ENCODE measurements at regions not wholly inside any gene's neighbourhood (a gene's known extent, or its start where the extent isn't known, plus 50 kb on each side); places are given as distances from the start of the nearest gene placed in this dataset.
"Not testable (repeated sequence)": the region's sequence is repeated elsewhere in the genome, so short reads cannot be mapped to it uniquely, and the experiment has no call there.

- H3K27ac Mint-ChIP-seq (ENCODE audit: low read depth) = no peak overlapping the region
- peaks cover 15% of the 10 kb centered on the region for H3K4me1 Mint-ChIP-seq
- DNase-seq (ENCODE audit: low spot score in 2 of 2) (no peak), ATAC-seq (replicated peaks; ENCODE audit: extremely low read depth, poor library complexity, severe bottlenecking) (no peak)
- no peaks in the 10 kb centered on the region for H3K9me3 Mint-ChIP-seq
- no peak overlapping the region for H3K4me3 Mint-ChIP-seq
- no peaks in the 10 kb centered on the region for H3K27me3 Mint-ChIP-seq
- H3K36me3 Mint-ChIP-seq (ENCODE audit: insufficient read depth) = peaks cover 2% of the 10 kb centered on the region
Measured at GRCh38 chr13:50382511-50382910, 367.3 kb downstream of the KCNRG start.

DNA sequence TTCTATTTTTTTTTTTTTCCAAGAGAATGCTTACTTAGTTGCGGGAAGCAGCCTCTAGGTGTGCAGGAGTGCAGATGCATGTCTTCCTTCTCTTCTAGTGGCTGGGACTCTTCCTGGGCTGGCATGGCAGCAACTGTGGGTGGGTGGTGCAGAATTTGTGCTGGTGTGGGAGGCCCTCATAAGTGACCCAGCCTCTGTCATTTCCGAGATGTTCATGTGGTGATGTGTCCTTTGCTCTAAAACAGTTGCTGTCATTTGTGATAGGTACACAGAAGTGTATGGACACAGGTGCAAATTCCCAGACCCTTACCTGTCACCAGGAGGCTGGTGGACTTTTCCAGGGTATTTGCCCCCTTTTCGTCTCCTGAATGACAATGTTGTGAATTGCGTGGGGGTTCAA, 367.7 kb downstream of the KCNRG start:
- H3K27me3 Mint-ChIP-seq = no peaks in the 10 kb centered on the region
- no peak overlapping the region for H3K27ac Mint-ChIP-seq (ENCODE audit: low read depth)
- H3K4me1 Mint-ChIP-seq = peaks cover 15% of the 10 kb centered on the region
- no peak overlapping the region for H3K4me3 Mint-ChIP-seq
- no peaks in the 10 kb centered on the region for H3K9me3 Mint-ChIP-seq
- DNase-seq (ENCODE audit: low spot score in 2 of 2) = no peak
- ATAC-seq (replicated peaks; ENCODE audit: extremely low read depth, poor library complexity, severe bottlenecking) = no peak
- H3K36me3 Mint-ChIP-seq (ENCODE audit: insufficient read depth) = peaks cover 2% of the 10 kb centered on the region

- Mint-ChIP-seq H3K27ac (ENCODE audit: low read depth) (no peak overlapping the region), H3K4me3 (no peak overlapping the region), H3K27me3 (no peaks in the 10 kb centered on the region), H3K9me3 (no peaks in the 10 kb centered on the region), H3K4me1 (peaks cover 15% of the 10 kb centered on the region), H3K36me3 (ENCODE audit: insufficient read depth) (peaks cover 2% of the 10 kb centered on the region)
- ATAC-seq (replicated peaks; ENCODE audit: extremely low read depth, poor library complexity, severe bottlenecking) (no peak), DNase-seq (ENCODE audit: low spot score in 2 of 2) (no peak)
Measured at GRCh38 chr13:50384724-50385123, 369.5 kb downstream of the KCNRG start.

- peaks cover 2% of the 10 kb centered on the region for H3K36me3 Mint-ChIP-seq (ENCODE audit: insufficient read depth)
- H3K27ac Mint-ChIP-seq (ENCODE audit: low read depth) = no peak overlapping the region
- no peak for DNase-seq (ENCODE audit: low spot score in 2 of 2)
- no peak overlapping the region for H3K4me3 Mint-ChIP-seq
- H3K27me3 Mint-ChIP-seq = no peaks in the 10 kb centered on the region
- H3K9me3 Mint-ChIP-seq = no peaks in the 10 kb centered on the region
- ATAC-seq (replicated peaks; ENCODE audit: extremely low read depth, poor library complexity, severe bottlenecking) = no peak
- H3K4me1 Mint-ChIP-seq = peaks cover 15% of the 10 kb centered on the region
Measured at GRCh38 chr13:50386541-50387050, 371.4 kb downstream of the KCNRG start.

DNA sequence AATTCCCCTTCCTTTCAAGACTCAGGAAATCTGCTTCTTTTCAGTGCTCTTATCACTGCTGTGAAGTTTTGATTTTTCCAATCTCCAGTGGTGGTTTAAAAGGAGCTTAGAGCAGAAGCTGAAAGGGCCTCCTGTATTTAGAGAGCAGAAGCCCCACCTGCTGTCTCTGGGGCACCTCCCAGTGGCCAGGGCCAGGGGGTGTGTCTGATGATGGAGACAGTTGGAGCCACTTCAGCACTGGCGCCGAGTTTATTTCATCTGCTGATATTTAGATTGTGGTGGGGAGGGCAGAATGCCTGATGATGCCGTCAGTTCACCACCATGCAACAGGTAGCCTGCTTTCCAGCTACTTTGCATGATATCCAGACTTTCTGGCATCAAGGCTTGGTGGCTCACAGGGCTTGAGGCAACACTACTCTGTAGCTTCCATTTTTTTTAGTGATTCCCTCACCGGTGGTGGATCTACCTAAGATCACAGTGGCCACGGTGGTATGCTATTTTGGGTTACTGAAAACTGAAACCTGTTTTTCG, 371.9 kb downstream of the KCNRG start:
- peak; percentile 52 for ATAC-seq (replicated peaks; ENCODE audit: extremely low read depth, poor library complexity, severe bottlenecking)

DNA sequence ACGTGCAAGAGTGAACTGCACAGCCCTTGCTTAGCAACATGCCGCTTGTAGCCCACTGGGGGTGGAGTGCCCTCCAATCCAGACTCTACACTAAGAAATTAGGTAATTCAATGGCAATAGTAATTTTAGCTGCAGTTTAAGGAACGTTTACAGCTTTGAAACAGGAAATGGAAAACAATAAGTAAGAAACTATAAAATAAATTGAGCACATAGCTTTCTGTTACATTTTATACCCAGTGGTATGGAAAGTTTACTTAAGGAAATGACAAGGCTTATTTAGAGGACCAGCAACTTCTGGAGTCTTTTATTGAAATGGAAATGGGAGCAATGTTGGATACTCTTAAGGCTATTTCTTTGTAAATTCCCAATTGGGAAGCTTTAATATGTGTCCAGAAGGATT, 373.2 kb downstream of the KCNRG start:
- ATAC-seq (replicated peaks; ENCODE audit: extremely low read depth, poor library complexity, severe bottlenecking) = no peak
- H3K9me3 Mint-ChIP-seq = no peaks in the 10 kb centered on the region

More for the DNA sequence above, 371.9 kb downstream of the KCNRG start:
- H3K9me3 Mint-ChIP-seq = no peaks in the 10 kb centered on the region
- peak in 1 of 2 donors; percentile 11 for DNase-seq (ENCODE audit: low spot score in 2 of 2)
- peaks cover 2% of the 10 kb centered on the region for H3K36me3 Mint-ChIP-seq (ENCODE audit: insufficient read depth)
- no peak overlapping the region for H3K27ac Mint-ChIP-seq (ENCODE audit: low read depth)
- no peaks in the 10 kb centered on the region for H3K27me3 Mint-ChIP-seq
- H3K4me1 Mint-ChIP-seq = peaks cover 15% of the 10 kb centered on the region
- no peak overlapping the region for H3K4me3 Mint-ChIP-seq

GRCh38 chr13:50389726-50390125, 374.5 kb downstream of the KCNRG start:
- H3K4me1 Mint-ChIP-seq = peaks cover 6% of the 10 kb centered on the region
- H3K36me3 Mint-ChIP-seq (ENCODE audit: insufficient read depth) = no peaks in the 10 kb centered on the region

More for the DNA sequence above, 373.2 kb downstream of the KCNRG start:
- Mint-ChIP-seq H3K4me1 (peaks cover 15% of the 10 kb centered on the region), H3K27ac (ENCODE audit: low read depth) (no peak overlapping the region), H3K27me3 (no peaks in the 10 kb centered on the region), H3K36me3 (ENCODE audit: insufficient read depth) (peaks cover 2% of the 10 kb centered on the region), H3K4me3 (no peak overlapping the region)
- DNase-seq (ENCODE audit: low spot score in 2 of 2) = no peak

DNA sequence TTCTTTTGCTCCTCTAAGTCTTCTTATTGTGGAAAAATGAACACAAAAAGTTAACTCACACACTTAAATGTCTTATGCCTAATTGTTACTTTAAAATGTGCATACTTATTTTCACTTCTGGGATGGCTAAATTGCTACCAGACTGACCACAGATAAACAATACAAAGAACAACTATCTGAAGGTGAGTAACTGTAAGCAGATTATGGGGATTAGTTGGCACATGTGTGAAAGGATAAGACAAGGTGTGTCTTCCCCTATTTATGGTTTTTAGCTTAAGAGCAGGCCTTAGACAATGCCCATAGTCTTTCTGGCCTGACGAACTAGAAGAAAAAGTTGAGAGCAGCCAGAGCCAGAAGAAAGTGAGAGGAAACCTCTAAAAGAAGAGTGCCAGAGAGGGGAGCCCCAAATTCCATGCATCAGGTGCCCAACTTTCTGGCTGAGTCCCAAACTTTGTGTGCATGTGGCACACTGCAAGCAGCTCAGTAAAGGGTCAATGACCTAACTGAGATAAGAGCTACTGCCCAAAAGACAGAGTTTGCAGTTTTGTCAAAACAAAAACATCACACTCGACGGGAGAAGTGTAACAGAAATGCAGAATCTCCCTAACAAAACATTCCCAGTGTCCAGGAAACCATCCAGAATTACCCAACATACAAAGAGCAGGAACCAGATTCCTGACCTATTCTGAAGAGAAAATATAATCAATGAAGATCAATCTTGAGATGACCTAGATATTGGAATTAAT, 375.4 kb downstream of the KCNRG start:
- H3K27ac Mint-ChIP-seq (ENCODE audit: low read depth) = no peak overlapping the region
- H3K27me3 Mint-ChIP-seq = no peaks in the 10 kb centered on the region

More at GRCh38 chr13:50389726-50390125, 374.5 kb downstream of the KCNRG start:
- Mint-ChIP-seq H3K9me3 (no peaks in the 10 kb centered on the region), H3K4me3 (no peak overlapping the region), H3K27ac (ENCODE audit: low read depth) (no peak overlapping the region), H3K27me3 (no peaks in the 10 kb centered on the region)
- DNase-seq (ENCODE audit: low spot score in 2 of 2) = no peak
- ATAC-seq (replicated peaks; ENCODE audit: extremely low read depth, poor library complexity, severe bottlenecking) = no peak

DNA sequence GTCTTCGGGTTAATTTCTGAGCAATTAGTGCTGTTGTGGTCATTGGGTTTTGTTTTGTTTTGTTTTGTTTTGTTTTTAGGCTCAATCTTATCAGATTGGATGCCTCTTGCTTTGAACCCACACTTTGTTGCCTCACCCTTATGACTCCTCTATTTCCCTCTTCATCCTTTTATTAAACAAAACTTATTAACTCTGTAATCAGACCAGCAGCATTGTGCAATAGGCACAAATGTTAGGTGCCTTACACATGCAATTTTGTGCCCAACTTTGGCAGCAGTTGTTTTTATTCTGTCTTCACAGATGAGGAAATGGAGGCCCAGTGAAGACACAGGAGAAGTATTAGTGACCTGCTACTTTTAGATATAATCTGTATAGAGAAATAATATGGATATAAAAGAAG, 377.7 kb downstream of the KCNRG start:
- Mint-ChIP-seq H3K27me3 (no peaks in the 10 kb centered on the region), H3K36me3 (ENCODE audit: insufficient read depth) (no peaks in the 10 kb centered on the region), H3K9me3 (no peaks in the 10 kb centered on the region), H3K4me1 (no peaks in the 10 kb centered on the region), H3K27ac (ENCODE audit: low read depth) (no peak overlapping the region), H3K4me3 (no peak overlapping the region)
- no peak for DNase-seq (ENCODE audit: low spot score in 2 of 2)
- no peak for ATAC-seq (replicated peaks; ENCODE audit: extremely low read depth, poor library complexity, severe bottlenecking)

More for the DNA sequence above, 375.4 kb downstream of the KCNRG start:
- Mint-ChIP-seq H3K36me3 (ENCODE audit: insufficient read depth) (no peaks in the 10 kb centered on the region), H3K9me3 (no peaks in the 10 kb centered on the region), H3K4me1 (no peaks in the 10 kb centered on the region), H3K4me3 (no peak overlapping the region)
- DNase-seq (ENCODE audit: low spot score in 2 of 2) (no peak), ATAC-seq (replicated peaks; ENCODE audit: extremely low read depth, poor library complexity, severe bottlenecking) (no peak)

- Mint-ChIP-seq H3K27ac (ENCODE audit: low read depth) (no peak overlapping the region), H3K36me3 (ENCODE audit: insufficient read depth) (no peaks in the 10 kb centered on the region), H3K4me1 (no peaks in the 10 kb centered on the region), H3K27me3 (no peaks in the 10 kb centered on the region), H3K4me3 (no peak overlapping the region), H3K9me3 (no peaks in the 10 kb centered on the region)
- DNase-seq (ENCODE audit: low spot score in 2 of 2) = no peak
- no peak for ATAC-seq (replicated peaks; ENCODE audit: extremely low read depth, poor library complexity, severe bottlenecking)
Measured at GRCh38 chr13:50393628-50394027, 378.4 kb downstream of the KCNRG start.

DNA sequence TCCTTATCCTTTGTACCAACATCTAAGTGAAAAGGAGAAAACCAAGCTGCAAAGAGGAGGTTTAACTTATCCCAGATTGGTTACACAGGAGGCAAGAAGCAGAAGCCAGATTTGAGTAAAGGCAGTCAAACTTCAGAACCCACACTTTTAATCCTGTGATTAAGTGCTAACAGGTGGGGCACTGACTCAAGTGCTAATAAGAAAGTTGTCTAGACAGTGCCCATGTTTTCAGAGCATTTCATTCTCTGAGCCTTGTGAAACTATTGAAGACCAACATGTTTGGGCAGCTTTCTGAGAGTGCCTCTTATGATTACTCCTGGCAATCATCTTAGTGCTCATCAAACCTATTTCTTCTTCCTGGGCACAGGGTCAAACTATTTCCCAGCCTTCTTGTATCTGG, 380.8 kb downstream of the KCNRG start:
- DNase-seq (ENCODE audit: low spot score in 2 of 2) (no peak), ATAC-seq (replicated peaks; ENCODE audit: extremely low read depth, poor library complexity, severe bottlenecking) (no peak)
- Mint-ChIP-seq H3K27me3 (no peaks in the 10 kb centered on the region), H3K4me3 (no peak overlapping the region), H3K4me1 (no peaks in the 10 kb centered on the region), H3K36me3 (ENCODE audit: insufficient read depth) (no peaks in the 10 kb centered on the region), H3K9me3 (no peaks in the 10 kb centered on the region), H3K27ac (ENCODE audit: low read depth) (no peak overlapping the region)

DNA sequence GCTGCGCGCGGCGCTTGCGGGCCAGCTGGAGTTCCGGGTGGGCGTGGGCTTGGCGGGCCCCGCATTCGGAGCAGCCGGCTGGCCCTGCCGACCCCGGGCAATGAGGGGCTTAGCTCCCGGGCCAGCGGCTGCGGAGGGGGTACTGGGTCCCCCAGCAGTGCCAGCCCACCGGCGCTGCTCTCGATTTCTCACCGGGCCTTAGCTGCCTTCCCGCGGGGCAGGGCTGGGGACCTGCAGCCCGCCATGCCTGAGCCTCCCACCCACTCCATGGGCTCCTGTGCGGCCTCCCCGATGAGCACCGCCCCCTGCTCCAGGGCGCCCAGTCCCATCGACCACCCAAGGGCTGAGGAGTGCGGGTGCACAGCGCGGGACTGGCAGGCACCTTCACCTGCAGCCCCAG, 381.4 kb downstream of the KCNRG start:
- not testable (repeated sequence) for H3K4me1 Mint-ChIP-seq; H3K27me3 Mint-ChIP-seq; H3K36me3 Mint-ChIP-seq (ENCODE audit: insufficient read depth); H3K27ac Mint-ChIP-seq (ENCODE audit: low read depth); DNase-seq (ENCODE audit: low spot score in 2 of 2); H3K9me3 Mint-ChIP-seq; ATAC-seq (replicated peaks; ENCODE audit: extremely low read depth, poor library complexity, severe bottlenecking); H3K4me3 Mint-ChIP-seq

- DNase-seq (ENCODE audit: low spot score in 2 of 2) (no peak), ATAC-seq (replicated peaks; ENCODE audit: extremely low read depth, poor library complexity, severe bottlenecking) (no peak)
- Mint-ChIP-seq H3K27me3 (no peaks in the 10 kb centered on the region), H3K4me3 (no peak overlapping the region), H3K4me1 (peaks cover 7% of the 10 kb centered on the region), H3K9me3 (no peaks in the 10 kb centered on the region), H3K27ac (ENCODE audit: low read depth) (no peak overlapping the region), H3K36me3 (ENCODE audit: insufficient read depth) (no peaks in the 10 kb centered on the region)
Measured at GRCh38 chr13:50400035-50400726, 384.9 kb downstream of the KCNRG start.

Measured in central memory CD8-positive, alpha-beta T cell (primary cell).